ENCODE measurements at regions not wholly inside any gene's neighbourhood (a gene's known extent, or its start where the extent isn't known, plus 50 kb on each side); places are given as distances from the start of the nearest gene placed in this dataset.

GRCh38 chr11:134566311-134566710 lies 154.3 kb upstream of the B3GAT1 start:
- ATAC-seq (replicated peaks) = no peak

DNA sequence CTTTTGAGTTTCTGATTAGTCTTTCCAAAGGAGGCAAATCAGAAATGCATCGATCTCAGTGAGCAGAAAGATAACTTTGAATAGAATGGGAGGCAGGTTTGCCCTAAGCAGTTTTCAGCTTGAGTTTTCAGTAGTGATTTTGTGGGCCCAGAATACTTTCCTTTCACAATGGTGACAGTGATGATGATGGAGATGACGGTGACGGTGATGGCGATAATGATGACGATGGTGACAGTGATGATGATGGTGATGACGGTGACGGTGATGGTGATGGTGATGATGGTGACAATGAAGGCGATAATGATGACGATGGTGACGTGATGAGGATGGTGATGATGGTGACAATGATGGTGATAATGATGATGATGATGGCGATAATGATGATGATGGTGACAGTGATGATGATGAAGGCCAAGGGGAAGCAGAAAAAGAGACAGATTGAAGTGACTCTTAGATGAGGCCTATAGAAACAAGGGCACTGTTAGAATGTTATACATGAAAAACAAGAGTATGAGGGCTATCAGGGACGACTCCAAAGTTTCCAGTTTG lies 153.4 kb upstream of the B3GAT1 start:
- no peaks in the 10 kb centered on the region for H3K4me1 Mint-ChIP-seq
- ATAC-seq (replicated peaks) = no peak
- H3K9me3 Mint-ChIP-seq = no peaks in the 10 kb centered on the region
- H3K27ac Mint-ChIP-seq = no peak overlapping the region
- H3K36me3 Mint-ChIP-seq (ENCODE audit: low read depth) = no peaks in the 10 kb centered on the region
- H3K27me3 Mint-ChIP-seq = peaks cover 11% of the 10 kb centered on the region
- no peak overlapping the region for H3K4me3 Mint-ChIP-seq

More at GRCh38 chr11:134566311-134566710, 154.3 kb upstream of the B3GAT1 start:
- Mint-ChIP-seq H3K27me3 (peaks cover 11% of the 10 kb centered on the region), H3K4me1 (no peaks in the 10 kb centered on the region), H3K36me3 (ENCODE audit: low read depth) (no peaks in the 10 kb centered on the region), H3K4me3 (no peak overlapping the region), H3K27ac (no peak overlapping the region), H3K9me3 (no peaks in the 10 kb centered on the region)

- H3K36me3 Mint-ChIP-seq (ENCODE audit: low read depth) = no peaks in the 10 kb centered on the region
- no peak overlapping the region for H3K27ac Mint-ChIP-seq
- peaks cover 6% of the 10 kb centered on the region for H3K27me3 Mint-ChIP-seq
- H3K4me1 Mint-ChIP-seq = no peaks in the 10 kb centered on the region
- H3K4me3 Mint-ChIP-seq = no peak overlapping the region
- no peaks in the 10 kb centered on the region for H3K9me3 Mint-ChIP-seq
- no peak for ATAC-seq (replicated peaks)
These were observed 152.6 kb upstream of the B3GAT1 start for GRCh38 chr11:134564472-134565200.

DNA sequence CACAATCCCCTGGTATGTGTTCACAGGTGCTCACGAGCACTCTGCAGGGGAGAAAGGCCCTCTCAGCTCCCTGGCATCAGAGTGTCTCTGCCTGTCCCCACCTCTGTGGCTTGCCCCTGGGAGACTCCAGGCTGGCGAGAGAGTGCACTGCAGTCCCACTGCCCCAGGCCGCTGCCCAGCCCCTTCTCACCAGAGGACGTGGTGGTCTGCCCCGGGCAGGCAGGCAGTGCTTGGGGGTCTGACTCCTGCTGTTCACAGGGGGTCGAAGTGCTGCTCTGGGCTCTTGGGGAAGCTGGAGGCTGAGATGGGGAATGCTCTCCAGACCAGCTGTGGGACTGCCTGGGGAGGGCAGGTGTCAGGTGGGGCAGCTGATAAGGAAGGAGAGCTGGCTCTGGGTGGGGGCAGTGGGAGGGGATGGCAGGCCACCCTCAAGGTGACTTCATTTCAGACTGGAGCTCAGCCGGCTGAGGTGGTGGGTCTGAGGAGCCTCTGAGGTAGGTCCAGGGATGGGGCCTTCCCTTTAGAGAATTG lies 151.0 kb upstream of the B3GAT1 start:
- Mint-ChIP-seq H3K4me1 (no peaks in the 10 kb centered on the region), H3K4me3 (no peak overlapping the region), H3K36me3 (ENCODE audit: low read depth) (no peaks in the 10 kb centered on the region), H3K9me3 (no peaks in the 10 kb centered on the region), H3K27me3 (peaks cover 3% of the 10 kb centered on the region), H3K27ac (no peak overlapping the region)
- ATAC-seq (replicated peaks) = no peak

DNA sequence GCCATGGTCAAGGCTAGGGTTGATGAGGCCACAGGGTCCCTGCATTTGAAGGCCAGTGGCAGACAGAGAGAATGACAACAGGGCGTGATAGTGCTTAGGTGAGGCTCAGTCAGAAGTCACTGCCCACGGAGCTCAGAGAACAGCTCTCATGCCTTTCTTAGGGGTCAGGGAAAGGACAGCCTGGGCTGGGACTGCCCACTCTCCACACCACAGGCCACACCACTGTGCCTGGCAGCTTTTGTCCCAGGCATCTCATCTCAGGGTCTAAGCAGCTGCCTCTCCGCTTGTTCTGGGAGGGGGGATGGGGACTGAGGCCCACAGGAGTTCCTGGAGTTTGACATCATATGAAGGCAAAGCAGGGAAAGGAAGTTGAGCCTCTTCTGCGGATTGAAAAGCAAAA lies 150.2 kb upstream of the B3GAT1 start:
- no peaks in the 10 kb centered on the region for H3K9me3 Mint-ChIP-seq
- ATAC-seq (replicated peaks) = no peak
- no peaks in the 10 kb centered on the region for H3K4me1 Mint-ChIP-seq
- no peak overlapping the region for H3K4me3 Mint-ChIP-seq
- H3K27me3 Mint-ChIP-seq = peaks cover 3% of the 10 kb centered on the region
- no peak overlapping the region for H3K27ac Mint-ChIP-seq
- no peaks in the 10 kb centered on the region for H3K36me3 Mint-ChIP-seq (ENCODE audit: low read depth)

GRCh38 chr11:134561331-134561720 lies 149.3 kb upstream of the B3GAT1 start:
- H3K4me1 Mint-ChIP-seq = no peaks in the 10 kb centered on the region
- no peak for ATAC-seq (replicated peaks)
- H3K36me3 Mint-ChIP-seq (ENCODE audit: low read depth) = no peaks in the 10 kb centered on the region
- H3K4me3 Mint-ChIP-seq = no peak overlapping the region
- no peaks in the 10 kb centered on the region for H3K9me3 Mint-ChIP-seq
- no peak overlapping the region for H3K27ac Mint-ChIP-seq
- peaks cover 3% of the 10 kb centered on the region for H3K27me3 Mint-ChIP-seq

DNA sequence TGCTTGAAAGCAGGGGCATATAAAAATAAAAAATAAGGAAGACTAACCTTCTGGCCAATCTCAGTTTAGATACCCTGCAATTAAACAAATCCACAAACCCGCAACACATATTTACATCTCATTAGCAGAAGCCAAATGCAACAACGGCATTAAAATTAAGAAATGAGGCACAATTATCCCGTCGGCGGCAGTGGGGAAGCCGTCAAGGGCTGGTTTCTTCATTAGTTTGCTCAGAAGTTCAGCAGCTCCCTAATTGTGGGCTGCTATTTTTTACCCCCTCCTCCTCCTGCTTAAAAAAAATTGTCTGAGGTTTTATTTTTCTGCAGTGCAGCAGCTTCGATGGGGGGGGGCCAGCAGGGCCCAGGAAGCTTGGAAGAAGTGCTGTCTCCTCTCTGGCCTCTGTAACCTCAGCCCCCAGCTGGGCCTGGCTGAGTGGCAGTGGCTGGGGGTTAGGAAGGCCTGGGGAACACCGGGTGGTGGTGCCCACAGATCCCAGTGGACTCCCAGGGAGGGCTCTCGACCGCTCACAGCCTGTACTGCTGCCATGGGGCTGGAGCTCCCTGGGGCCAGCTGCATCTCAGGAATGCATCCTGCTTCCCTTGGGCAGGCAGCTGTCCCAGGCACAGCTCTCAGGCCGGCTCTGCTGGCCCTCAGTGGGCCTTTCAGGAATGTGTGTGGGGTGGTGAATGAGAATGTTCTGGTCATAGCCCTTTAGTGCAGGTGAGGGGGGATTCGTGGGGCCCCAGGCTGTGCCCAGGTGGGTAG lies 148.7 kb upstream of the B3GAT1 start:
- Mint-ChIP-seq H3K4me1 (no peaks in the 10 kb centered on the region), H3K27me3 (peaks cover 3% of the 10 kb centered on the region), H3K9me3 (no peaks in the 10 kb centered on the region), H3K4me3 (no peak overlapping the region), H3K36me3 (ENCODE audit: low read depth) (no peaks in the 10 kb centered on the region), H3K27ac (no peak overlapping the region)
- ATAC-seq (replicated peaks) = no peak

GRCh38 chr11:134560066-134560465 lies 148.0 kb upstream of the B3GAT1 start:
- Mint-ChIP-seq H3K36me3 (ENCODE audit: low read depth) (no peaks in the 10 kb centered on the region), H3K27me3 (peaks cover 3% of the 10 kb centered on the region), H3K27ac (no peak overlapping the region), H3K4me3 (no peak overlapping the region), H3K9me3 (no peaks in the 10 kb centered on the region), H3K4me1 (no peaks in the 10 kb centered on the region)
- no peak for ATAC-seq (replicated peaks)

DNA sequence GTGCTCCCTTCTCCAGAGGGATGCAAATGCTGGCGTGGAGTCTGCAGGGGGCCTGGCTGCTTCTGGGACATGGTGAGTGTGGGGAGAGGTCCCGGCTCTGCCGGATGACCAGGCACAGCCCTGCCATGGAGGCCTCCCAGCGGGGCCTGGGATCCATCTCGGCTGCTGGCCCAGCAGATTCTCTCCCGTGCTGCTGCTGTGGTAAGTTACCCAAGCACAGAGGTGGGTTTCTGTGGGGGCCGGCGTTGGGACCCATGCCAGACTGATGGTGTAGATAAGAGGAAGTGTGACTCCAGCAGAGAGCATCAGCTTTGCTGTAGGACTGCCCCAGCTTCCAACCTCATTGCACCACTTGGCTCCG lies 147.5 kb upstream of the B3GAT1 start:
- Mint-ChIP-seq H3K4me3 (no peak overlapping the region), H3K36me3 (ENCODE audit: low read depth) (no peaks in the 10 kb centered on the region), H3K27ac (no peak overlapping the region), H3K9me3 (no peaks in the 10 kb centered on the region), H3K4me1 (no peaks in the 10 kb centered on the region), H3K27me3 (peaks cover 3% of the 10 kb centered on the region)
- no peak for ATAC-seq (replicated peaks)

GRCh38 chr11:134558916-134559601 lies 147.0 kb upstream of the B3GAT1 start:
- no peaks in the 10 kb centered on the region for H3K36me3 Mint-ChIP-seq (ENCODE audit: low read depth)
- H3K27ac Mint-ChIP-seq = no peak overlapping the region
- H3K4me1 Mint-ChIP-seq = no peaks in the 10 kb centered on the region
- no peaks in the 10 kb centered on the region for H3K9me3 Mint-ChIP-seq
- no peak for ATAC-seq (replicated peaks)
- H3K27me3 Mint-ChIP-seq = peaks cover 3% of the 10 kb centered on the region
- no peak overlapping the region for H3K4me3 Mint-ChIP-seq

DNA sequence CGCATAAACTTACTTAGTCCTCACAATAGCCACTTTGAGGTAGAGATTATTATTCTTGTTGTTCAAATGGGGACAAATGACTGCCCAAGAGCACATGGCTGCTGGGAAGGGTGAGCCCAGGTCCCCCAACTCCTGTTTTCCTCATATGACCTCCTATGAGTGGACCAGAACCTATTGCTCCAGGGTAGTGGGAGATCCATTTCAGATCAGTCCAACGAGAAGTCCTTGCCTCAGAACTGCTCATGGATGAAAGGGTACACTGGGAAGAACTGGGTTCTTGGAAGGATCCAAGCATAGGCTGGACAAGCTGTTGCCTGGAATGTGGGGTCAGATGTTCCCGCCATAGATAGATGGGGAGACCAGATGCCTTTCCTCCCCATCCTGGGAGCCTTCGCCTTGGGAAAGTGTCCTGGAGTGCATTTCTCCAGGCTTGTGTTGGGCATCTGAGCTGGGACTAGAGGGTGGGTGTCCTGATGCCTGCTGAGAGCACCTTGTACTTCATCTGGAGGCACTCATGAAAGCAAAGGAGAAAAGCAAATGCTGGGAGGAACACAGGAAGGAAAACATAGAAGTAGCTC lies 146.3 kb upstream of the B3GAT1 start:
- Mint-ChIP-seq H3K9me3 (no peaks in the 10 kb centered on the region), H3K4me3 (no peak overlapping the region), H3K27me3 (peaks cover 4% of the 10 kb centered on the region), H3K36me3 (ENCODE audit: low read depth) (no peaks in the 10 kb centered on the region), H3K27ac (no peak overlapping the region), H3K4me1 (no peaks in the 10 kb centered on the region)
- no peak for ATAC-seq (replicated peaks)

DNA sequence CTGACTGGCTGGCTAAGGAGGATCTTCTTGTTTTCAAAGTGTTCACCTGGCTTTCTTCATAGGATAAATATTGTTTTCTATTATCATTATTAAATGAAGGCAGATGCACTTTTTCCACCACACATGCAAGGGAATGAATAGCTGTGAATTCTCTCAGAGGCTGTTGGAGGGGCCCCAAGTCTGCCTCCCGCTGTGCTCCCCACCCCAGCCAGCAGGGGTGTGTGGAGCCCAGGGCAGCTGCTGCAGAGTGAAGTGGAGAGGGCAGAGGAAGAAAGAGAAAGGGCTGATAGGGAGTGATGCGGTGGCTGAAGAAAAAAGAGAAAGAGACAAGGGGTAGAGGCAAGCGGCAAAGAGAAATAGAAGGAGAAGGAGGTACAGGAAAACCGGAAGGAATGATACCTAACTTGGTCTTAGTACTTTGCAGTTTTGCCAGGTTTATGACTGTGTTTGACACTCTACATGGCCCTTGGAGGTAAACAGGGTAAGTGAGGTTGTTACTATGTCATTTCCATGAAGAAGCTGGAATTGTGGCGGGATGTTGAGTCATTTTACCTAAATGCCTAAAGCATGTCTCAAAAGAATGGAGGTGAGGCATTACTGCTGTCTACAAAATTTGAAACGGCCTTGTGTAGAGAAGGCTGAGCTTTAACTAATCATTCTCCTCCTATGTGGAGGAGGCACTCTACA lies 145.7 kb upstream of the B3GAT1 start:
- no peaks in the 10 kb centered on the region for H3K9me3 Mint-ChIP-seq
- ATAC-seq (replicated peaks) = no peak
- no peaks in the 10 kb centered on the region for H3K4me1 Mint-ChIP-seq
- no peak overlapping the region for H3K27ac Mint-ChIP-seq
- H3K27me3 Mint-ChIP-seq = peaks cover 6% of the 10 kb centered on the region
- H3K36me3 Mint-ChIP-seq (ENCODE audit: low read depth) = no peaks in the 10 kb centered on the region
- H3K4me3 Mint-ChIP-seq = no peak overlapping the region

GRCh38 chr11:134556186-134556585 lies 144.1 kb upstream of the B3GAT1 start:
- Mint-ChIP-seq H3K36me3 (ENCODE audit: low read depth) (no peaks in the 10 kb centered on the region), H3K27ac (no peak overlapping the region), H3K4me1 (no peaks in the 10 kb centered on the region), H3K4me3 (no peak overlapping the region), H3K9me3 (no peaks in the 10 kb centered on the region), H3K27me3 (peaks cover 6% of the 10 kb centered on the region)
- ATAC-seq (replicated peaks) = no peak

DNA sequence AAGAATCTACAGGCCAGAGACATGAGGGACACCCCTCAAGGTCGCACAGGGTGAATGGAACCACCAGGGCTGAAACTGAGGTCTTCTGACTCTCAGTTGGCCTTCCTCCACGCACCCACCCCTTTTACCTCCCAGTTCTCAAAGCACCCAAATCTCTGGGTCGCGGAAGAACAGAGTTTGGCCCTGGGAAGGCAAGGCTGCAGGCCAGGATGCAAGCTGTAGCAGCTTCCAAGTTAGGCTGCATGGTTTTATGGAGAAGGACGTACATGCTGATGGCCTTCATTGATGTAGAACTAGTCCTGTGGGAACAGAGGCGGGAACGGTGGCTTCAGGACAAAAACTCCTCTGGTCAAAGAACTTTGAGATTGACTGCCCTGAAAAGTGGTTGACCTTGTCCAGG lies 143.5 kb upstream of the B3GAT1 start:
- ATAC-seq (replicated peaks) = no peak
- Mint-ChIP-seq H3K4me3 (no peak overlapping the region), H3K27ac (no peak overlapping the region), H3K36me3 (ENCODE audit: low read depth) (no peaks in the 10 kb centered on the region), H3K9me3 (no peaks in the 10 kb centered on the region), H3K27me3 (peaks cover 6% of the 10 kb centered on the region), H3K4me1 (no peaks in the 10 kb centered on the region)
